HCT116 (cell line): ENCODE measurements at regions not wholly inside any gene's neighbourhood (a gene's known extent, or its start where the extent isn't known, plus 50 kb on each side); places are given as distances from the start of the nearest gene placed in this dataset.

ENCODE experiments used
- ATAC-seq: fragments of 200-7000 bp; cut with Tn5 transposase; 2 replicates; pipeline ENCODE4 v1.9.1; 2020; ENCODE audit warnings: mild to moderate bottlenecking, moderate library complexity
- BruUV-seq: library from RNA; stranded (reverse); fragments of 400-500 nt; replicated peaks from 2 replicates; lab custom pipeline; 2021; lab: Mats Ljungman, UMichigan
- CTCF ChIA-PET: fragments of 300-600 bp; sonication (Branson Sonifier 250); formaldehyde crosslinking; loops from one replicate; lab custom pipeline; 2021; ENCODE audit warnings: antibody characterized with exemption; lab: Charles Lee
- POLR2A ChIA-PET: fragments of 300-600, 350-600 bp; sonication (Branson Sonifier 250); formaldehyde crosslinking; loops from one replicate; lab custom pipeline; 2021; ENCODE audit warnings: antibody characterized with exemption; lab: Charles Lee
- RAD21 ChIA-PET, 2 experiments: fragments of 300-600 bp; sonication (Branson Sonifier 250); formaldehyde crosslinking; loops; one replicate each; lab custom pipeline; 2023; ENCODE audit warnings: low total read pairs in 2 of 2; ENCODE audit not compliant: uncharacterized antibody in 2 of 2, unreplicated experiment in 2 of 2, low non-redundant PET in 1 of 2; lab: Charles Lee
- DNase-seq: peaks from one replicate; pipeline ENCODE4 v3.0.0-alpha.2; 2010; ENCODE audit warnings: low read depth, low spot score
- H2AFZ ChIP-seq: fragments of 200-600 bp; shearing (Covaris generic), sonication (generic); 2 replicates; pipeline ENCODE4 v1.6.1; 2017; ENCODE audit warnings: low read depth, mixed run types, mixed read lengths, antibody characterized with exemption, low read length; ENCODE audit not compliant: poor library complexity, severe bottlenecking
- H3K27ac ChIP-seq: 2 replicates; pipeline ENCODE4 v1.5.1; 2012; ENCODE audit warnings: low read depth, low read length
- H3K27me3 ChIP-seq: fragments of 200-600 bp; sonication (generic); 2 replicates; pipeline ENCODE4 v1.6.1; 2016; ENCODE audit warnings: mixed run types, low read length, mixed read lengths; ENCODE audit not compliant: insufficient read depth
- H3K36me3 ChIP-seq, 2 experiments: fragments of 200-500 bp in 1 of 2; fragments of 200-600 bp in 1 of 2; sonication (Bioruptor generic) in 1 of 2; sonication (generic) in 1 of 2; 2 replicates each; pipeline versions ENCODE4 v1.5.1 to v1.6.1; 2014 to 2016; ENCODE audit warnings: low read length in 2 of 2, inconsistent platforms in 1 of 2, mixed read lengths in 1 of 2, mixed run types in 1 of 2; ENCODE audit not compliant: insufficient read depth in 2 of 2, control insufficient read depth in 1 of 2
- H3K4me1 ChIP-seq, 2 experiments: fragments of 200-600 bp in 1 of 2; sonication (generic) in 1 of 2; 2 replicates each; pipeline versions ENCODE4 v1.5.1 to v1.6.1; 2012 to 2017; ENCODE audit warnings: low read length in 2 of 2, inconsistent platforms in 1 of 2, mild to moderate bottlenecking in 1 of 2, mixed read lengths in 1 of 2, mixed run types in 1 of 2, moderate library complexity in 1 of 2; ENCODE audit not compliant: insufficient read depth in 2 of 2, control insufficient read depth in 1 of 2
- H3K4me2 ChIP-seq: fragments of 200-600 bp; sonication (generic); 2 replicates; pipeline ENCODE4 v1.6.1; 2017; ENCODE audit warnings: mixed run types, low read length, mixed read lengths
- H3K4me3 ChIP-seq, 2 experiments: fragments of 200-600 bp in 1 of 2; sonication (generic) in 1 of 2; replicated peaks in 1 of 2; 2 replicates each; pipeline ENCODE4 v1.5.1; 2011 to 2016; ENCODE audit warnings: low read length in 2 of 2, control low read depth in 1 of 2, low read depth in 1 of 2, mild to moderate bottlenecking in 1 of 2, mixed read lengths in 1 of 2, mixed run types in 1 of 2
- H3K79me2 ChIP-seq: fragments of 200-600 bp; sonication (generic); 2 replicates; pipeline ENCODE4 v1.6.1; 2017; ENCODE audit warnings: mild to moderate bottlenecking, mixed run types, low read length, moderate library complexity, mixed read lengths; ENCODE audit not compliant: insufficient read depth
- H3K9ac ChIP-seq: fragments of 200-600 bp; sonication (generic); 2 replicates; pipeline ENCODE4 v1.6.1; 2016; ENCODE audit warnings: low read length, mixed read lengths
- H3K9me2 ChIP-seq: fragments of 200-600 bp; sonication (generic), shearing (Covaris generic); 2 replicates; pipeline ENCODE4 v1.6.1; 2017; ENCODE audit warnings: mixed run types, mild to moderate bottlenecking, moderate library complexity; ENCODE audit not compliant: insufficient read depth
- H3K9me3 ChIP-seq, 2 experiments: fragments of 200-500 bp in 1 of 2; fragments of 200-600 bp in 1 of 2; sonication (Bioruptor generic) in 1 of 2; sonication (generic) in 1 of 2; 2 replicates each; pipeline ENCODE4 v1.6.1; 2014 to 2017; ENCODE audit warnings: low read length in 2 of 2, mixed read lengths in 2 of 2, inconsistent platforms in 1 of 2, low read depth in 1 of 2, mild to moderate bottlenecking in 1 of 2, mixed run types in 1 of 2, moderate library complexity in 1 of 2; ENCODE audit not compliant: control insufficient read depth in 1 of 2, insufficient read depth in 1 of 2
- H4K20me1 ChIP-seq: fragments of 200-600 bp; sonication (generic), shearing (Covaris generic); 2 replicates; pipeline ENCODE4 v1.6.1; 2017; ENCODE audit warnings: mixed run types, mild to moderate bottlenecking, moderate library complexity; ENCODE audit not compliant: insufficient read depth
- EGR1 ChIP-seq: IDR thresholded peaks from 2 replicates; pipeline ENCODE4 v1.6.1; 2012; ENCODE audit warnings: low read depth
- ELF1 ChIP-seq: IDR thresholded peaks from 2 replicates; pipeline ENCODE4 v1.6.1; 2012; ENCODE audit warnings: low read depth, borderline replicate concordance
- EZH2 ChIP-seq: fragments of 200-600 bp; sonication (generic); IDR thresholded peaks from 2 replicates; pipeline ENCODE4 v1.6.1; 2017; ENCODE audit warnings: antibody characterized with exemption, mixed run types
- EZH2phosphoT487 ChIP-seq: fragments of 200-600 bp; IDR thresholded peaks from 2 replicates; pipeline ENCODE4 v1.6.1; 2018; ENCODE audit warnings: antibody characterized with exemption, borderline replicate concordance
- FOSL1 ChIP-seq: IDR thresholded peaks from 2 replicates; pipeline ENCODE4 v1.6.1; 2012; ENCODE audit warnings: low read depth
- JUND ChIP-seq: IDR thresholded peaks from 2 replicates; pipeline ENCODE4 v1.6.1; 2012
- POLR2A ChIP-seq: IDR thresholded peaks from 2 replicates; pipeline ENCODE4 v1.7.0; 2011; ENCODE audit warnings: borderline replicate concordance; ENCODE audit not compliant: insufficient read depth, insufficient read length; ENCODE audit errors: extremely low read depth
- POLR2AphosphoS5 ChIP-seq: IDR thresholded peaks from 2 replicates; pipeline ENCODE4 v1.6.1; 2011; ENCODE audit warnings: mild to moderate bottlenecking, low read depth, low read length, moderate library complexity
- YY1 ChIP-seq: IDR thresholded peaks from 2 replicates; pipeline ENCODE4 v1.6.1; 2011; ENCODE audit warnings: low read length, low read depth, moderate library complexity, mild to moderate bottlenecking; ENCODE audit not compliant: insufficient replicate concordance; ENCODE audit errors: extremely low read depth
- ZFX ChIP-seq: fragments of 450-650 bp; IDR thresholded peaks from 2 replicates; pipeline ENCODE4 v1.6.1; 2017
- ZNF274 ChIP-seq: fragments of 200-500 bp; sonication (Bioruptor generic); IDR thresholded peaks from 2 replicates; pipeline ENCODE4 v1.6.1; 2014; ENCODE audit warnings: mild to moderate bottlenecking, low read depth, low read length, inconsistent platforms
- intact Hi-C: fragments of 100-400 bp; cut with micrococcal nuclease; formaldehyde crosslinking; loops from 2 replicates; pipeline ENCODE4 v1.10.0; 2022
- TF ChIP-seq, protein P1 (sequence below): IDR thresholded peaks from 2 replicates; pipeline ENCODE4 v1.6.1; 2011; ENCODE audit warnings: mild to moderate bottlenecking, low read length, moderate library complexity; ENCODE audit not compliant: insufficient replicate concordance; ENCODE audit errors: extremely low read depth
- TF ChIP-seq, protein P2 (sequence below): IDR thresholded peaks from 2 replicates; pipeline ENCODE4 v1.6.1; 2012; ENCODE audit warnings: low read depth
- TF ChIP-seq, protein P3 (sequence below): IDR thresholded peaks from 2 replicates; pipeline ENCODE4 v1.6.1; 2012
- TF ChIP-seq, protein P4 (sequence below): IDR thresholded peaks from 2 replicates; pipeline ENCODE4 v1.6.1; 2012

DNA sequence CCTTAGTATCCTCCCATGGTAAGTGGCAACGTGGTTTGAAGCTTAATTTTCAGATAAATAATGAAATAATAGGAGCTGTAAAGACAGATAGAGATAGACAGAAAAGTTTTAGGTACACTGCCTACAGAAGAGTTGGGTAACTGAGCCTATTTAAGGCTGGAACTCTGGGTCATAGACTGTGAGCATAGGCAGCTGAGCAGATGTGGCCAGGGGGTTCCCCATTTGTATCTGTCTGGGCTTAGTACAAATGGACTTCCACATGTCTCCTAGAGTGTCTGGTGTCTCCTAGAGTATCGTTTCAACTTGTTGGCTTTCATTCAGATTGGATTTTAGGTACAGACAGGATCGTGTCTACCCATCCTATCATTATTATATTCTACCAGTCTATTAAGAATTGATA is 649.8 kb downstream of the DHX35 start (continued):
- TF ChIP-seq YY1 (no peak), ZNF274 (no peak), ZFX (no peak), FOSL1 (no peak), POLR2A (no peak), EGR1 (no peak)

DNA sequence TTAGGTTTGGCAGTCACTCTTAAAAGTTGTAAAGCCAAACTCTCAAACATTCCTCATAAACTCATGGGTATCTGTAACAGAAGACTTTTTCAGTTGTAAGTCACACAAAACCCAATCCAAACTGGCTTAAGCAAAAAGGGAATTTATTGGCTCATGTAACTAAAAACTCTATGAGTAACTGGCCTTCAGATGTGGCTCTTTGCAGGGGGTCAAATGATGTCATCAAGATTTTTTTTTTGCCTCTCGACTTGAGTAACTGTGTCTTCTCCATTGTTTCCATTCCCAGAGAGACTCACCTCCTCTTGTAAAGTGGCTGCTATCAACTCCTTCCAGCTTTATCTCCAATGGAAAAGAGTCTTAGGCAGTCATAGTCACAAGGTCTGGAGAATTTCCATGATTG is 645.0 kb downstream of the DHX35 start:
- peaks cover 5 to 11% of the 10 kb centered on the region in 2 experiments; a peak in 1 of 4 replicates for H3K9me3 ChIP-seq
- intact Hi-C loops: no loop called here
- no peak overlapping the region for H3K27ac ChIP-seq
- TF ChIP-seq POLR2AphosphoS5: no peak
- no peak for TF ChIP-seq ELF1
- no peak for TF ChIP-seq EZH2phosphoT487
- TF ChIP-seq, protein P1, sequence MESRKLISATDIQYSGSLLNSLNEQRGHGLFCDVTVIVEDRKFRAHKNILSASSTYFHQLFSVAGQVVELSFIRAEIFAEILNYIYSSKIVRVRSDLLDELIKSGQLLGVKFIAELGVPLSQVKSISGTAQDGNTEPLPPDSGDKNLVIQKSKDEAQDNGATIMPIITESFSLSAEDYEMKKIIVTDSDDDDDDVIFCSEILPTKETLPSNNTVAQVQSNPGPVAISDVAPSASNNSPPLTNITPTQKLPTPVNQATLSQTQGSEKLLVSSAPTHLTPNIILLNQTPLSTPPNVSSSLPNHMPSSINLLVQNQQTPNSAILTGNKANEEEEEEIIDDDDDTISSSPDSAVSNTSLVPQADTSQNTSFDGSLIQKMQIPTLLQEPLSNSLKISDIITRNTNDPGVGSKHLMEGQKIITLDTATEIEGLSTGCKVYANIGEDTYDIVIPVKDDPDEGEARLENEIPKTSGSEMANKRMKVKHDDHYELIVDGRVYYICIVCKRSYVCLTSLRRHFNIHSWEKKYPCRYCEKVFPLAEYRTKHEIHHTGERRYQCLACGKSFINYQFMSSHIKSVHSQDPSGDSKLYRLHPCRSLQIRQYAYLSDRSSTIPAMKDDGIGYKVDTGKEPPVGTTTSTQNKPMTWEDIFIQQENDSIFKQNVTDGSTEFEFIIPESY: no peak
- no peak for TF ChIP-seq EZH2
- TF ChIP-seq, protein P2, sequence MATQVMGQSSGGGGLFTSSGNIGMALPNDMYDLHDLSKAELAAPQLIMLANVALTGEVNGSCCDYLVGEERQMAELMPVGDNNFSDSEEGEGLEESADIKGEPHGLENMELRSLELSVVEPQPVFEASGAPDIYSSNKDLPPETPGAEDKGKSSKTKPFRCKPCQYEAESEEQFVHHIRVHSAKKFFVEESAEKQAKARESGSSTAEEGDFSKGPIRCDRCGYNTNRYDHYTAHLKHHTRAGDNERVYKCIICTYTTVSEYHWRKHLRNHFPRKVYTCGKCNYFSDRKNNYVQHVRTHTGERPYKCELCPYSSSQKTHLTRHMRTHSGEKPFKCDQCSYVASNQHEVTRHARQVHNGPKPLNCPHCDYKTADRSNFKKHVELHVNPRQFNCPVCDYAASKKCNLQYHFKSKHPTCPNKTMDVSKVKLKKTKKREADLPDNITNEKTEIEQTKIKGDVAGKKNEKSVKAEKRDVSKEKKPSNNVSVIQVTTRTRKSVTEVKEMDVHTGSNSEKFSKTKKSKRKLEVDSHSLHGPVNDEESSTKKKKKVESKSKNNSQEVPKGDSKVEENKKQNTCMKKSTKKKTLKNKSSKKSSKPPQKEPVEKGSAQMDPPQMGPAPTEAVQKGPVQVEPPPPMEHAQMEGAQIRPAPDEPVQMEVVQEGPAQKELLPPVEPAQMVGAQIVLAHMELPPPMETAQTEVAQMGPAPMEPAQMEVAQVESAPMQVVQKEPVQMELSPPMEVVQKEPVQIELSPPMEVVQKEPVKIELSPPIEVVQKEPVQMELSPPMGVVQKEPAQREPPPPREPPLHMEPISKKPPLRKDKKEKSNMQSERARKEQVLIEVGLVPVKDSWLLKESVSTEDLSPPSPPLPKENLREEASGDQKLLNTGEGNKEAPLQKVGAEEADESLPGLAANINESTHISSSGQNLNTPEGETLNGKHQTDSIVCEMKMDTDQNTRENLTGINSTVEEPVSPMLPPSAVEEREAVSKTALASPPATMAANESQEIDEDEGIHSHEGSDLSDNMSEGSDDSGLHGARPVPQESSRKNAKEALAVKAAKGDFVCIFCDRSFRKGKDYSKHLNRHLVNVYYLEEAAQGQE: no peak
- TF ChIP-seq YY1: no peak
- TF ChIP-seq, protein P3, sequence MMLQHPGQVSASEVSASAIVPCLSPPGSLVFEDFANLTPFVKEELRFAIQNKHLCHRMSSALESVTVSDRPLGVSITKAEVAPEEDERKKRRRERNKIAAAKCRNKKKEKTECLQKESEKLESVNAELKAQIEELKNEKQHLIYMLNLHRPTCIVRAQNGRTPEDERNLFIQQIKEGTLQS: no peak
- TF ChIP-seq JUND: no peak
- TF ChIP-seq EGR1: no peak
- TF ChIP-seq, protein P4, sequence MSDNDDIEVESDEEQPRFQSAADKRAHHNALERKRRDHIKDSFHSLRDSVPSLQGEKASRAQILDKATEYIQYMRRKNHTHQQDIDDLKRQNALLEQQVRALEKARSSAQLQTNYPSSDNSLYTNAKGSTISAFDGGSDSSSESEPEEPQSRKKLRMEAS: no peak
- no peak overlapping the region for H3K9ac ChIP-seq
- no peaks in the 10 kb centered on the region for H3K9me2 ChIP-seq
- H3K4me1 ChIP-seq: no peaks in the 10 kb centered on the region
- no peak for DNase-seq
- no peak overlapping the region for H3K4me3 ChIP-seq
- ChIA-PET CTCF (no interaction called here), RAD21 (no interaction called here), POLR2A (no interaction called here)
- no peak for ATAC-seq
- H3K36me3 ChIP-seq: no peaks in the 10 kb centered on the region
- no peaks in the 10 kb centered on the region for H3K79me2 ChIP-seq
- BruUV-seq: no TSS peak
- H4K20me1 ChIP-seq: no peaks in the 10 kb centered on the region
- H3K27me3 ChIP-seq: no peaks in the 10 kb centered on the region
- no peak overlapping the region for H3K4me2 ChIP-seq
- H2AFZ ChIP-seq: no peak overlapping the region
